D721Med (cell line): ENCODE measurements at regions not wholly inside any gene's neighbourhood (a gene's known extent, or its start where the extent isn't known, plus 50 kb on each side); places are given as distances from the start of the nearest gene placed in this dataset.

Source experiments
- DNase-seq: peaks from one replicate; pipeline ENCODE4 v3.0.0; 2011; ENCODE audit warnings: low spot score; ENCODE audit not compliant: insufficient read length
- FAIRE-seq: peaks from 2 replicates; lab custom pipeline; 2011; peaks lifted over from hg19 to GRCh38; lab: Jason Lieb, UNC
- CTCF ChIP-seq: IDR thresholded peaks from 2 replicates; pipeline ENCODE4 v1.5.1; 2012; ENCODE audit warnings: mild to moderate bottlenecking, control low read depth; ENCODE audit not compliant: insufficient read depth; ENCODE audit errors: missing control alignments

- TF ChIP-seq CTCF = no peak
- FAIRE-seq (no peak), DNase-seq (no peak)
These were observed 190.7 kb downstream of the FAM170A start for GRCh38 chr5:119820016-119820415.

- FAIRE-seq (no peak), DNase-seq (no peak)
- TF ChIP-seq CTCF = no peak
These were observed 191.2 kb downstream of the FAM170A start for GRCh38 chr5:119820608-119821007.

GRCh38 chr5:119828541-119828940 lies 199.2 kb downstream of the FAM170A start:
- DNase-seq (no peak), FAIRE-seq (no peak)
- TF ChIP-seq CTCF = no peak

GRCh38 chr5:119829341-119829740 lies 200.0 kb downstream of the FAM170A start:
- no peak for TF ChIP-seq CTCF
- no peak for FAIRE-seq
- no peak for DNase-seq

- TF ChIP-seq CTCF = no peak
- FAIRE-seq = no peak
- no peak for DNase-seq
These were observed 203.8 kb downstream of the FAM170A start for GRCh38 chr5:119833176-119833575.

- no peak for DNase-seq
- no peak for FAIRE-seq
- TF ChIP-seq CTCF = no peak
These were observed 210.8 kb downstream of the FAM170A start for GRCh38 chr5:119840175-119840574.

GRCh38 chr5:119852140-119852539 lies 222.8 kb downstream of the FAM170A start:
- DNase-seq (no peak), FAIRE-seq (no peak)
- TF ChIP-seq CTCF = no peak
